GM23248 (cell line): ENCODE measurements at regions not wholly inside any gene's neighbourhood (a gene's known extent, or its start where the extent isn't known, plus 50 kb on each side); places are given as distances from the start of the nearest gene placed in this dataset.

Experiments used
- EZH2 ChIP-seq: fragments of 200-600 bp; sonication (generic); IDR thresholded peaks from 2 replicates; pipeline ENCODE4 v1.6.1; 2018; ENCODE audit warnings: antibody characterized with exemption, mild to moderate bottlenecking; ENCODE audit not compliant: insufficient read depth, poor library complexity, severe bottlenecking
- EZH2phosphoT487 ChIP-seq: fragments of 200-600 bp; sonication (generic); IDR thresholded peaks from 2 replicates; pipeline ENCODE4 v1.6.1; 2018; ENCODE audit warnings: antibody characterized with exemption, moderate library complexity, mild to moderate bottlenecking, low read depth; ENCODE audit not compliant: insufficient read depth

DNA sequence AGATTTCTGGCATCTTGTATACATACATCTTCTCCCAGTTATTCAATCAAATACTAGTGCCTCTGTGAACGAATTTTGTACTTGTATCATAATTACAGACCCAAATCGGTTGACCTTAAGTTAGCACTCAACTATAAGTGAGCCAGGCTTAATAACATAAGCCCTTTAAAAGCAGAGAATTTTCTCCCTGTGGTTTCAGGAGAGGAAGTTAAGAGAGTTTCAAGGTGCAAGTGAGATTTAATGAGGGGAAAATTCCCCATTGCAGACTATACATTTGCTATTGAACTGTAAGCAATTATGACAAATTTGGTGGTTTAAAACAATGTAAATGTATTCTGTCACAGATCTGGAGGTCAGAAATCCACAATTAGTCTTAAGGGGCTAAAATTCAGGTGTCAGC is 261.9 kb upstream of the NREP start:
- TF ChIP-seq EZH2 = no peak
- no peak for TF ChIP-seq EZH2phosphoT487
